GM20431 (cell line): ENCODE measurements at regions not wholly inside any gene's neighbourhood (a gene's known extent, or its start where the extent isn't known, plus 50 kb on each side); places are given as distances from the start of the nearest gene placed in this dataset.

ENCODE experiments used
- in situ Hi-C: fragments of 300-500 bp; cut with MseI, MboI; formaldehyde crosslinking; loops from one replicate; pipeline ENCODE4 v1.15.0; 2020; ENCODE audit warnings: low sequenced_read_pairs; ENCODE audit not compliant: unreplicated experiment

DNA sequence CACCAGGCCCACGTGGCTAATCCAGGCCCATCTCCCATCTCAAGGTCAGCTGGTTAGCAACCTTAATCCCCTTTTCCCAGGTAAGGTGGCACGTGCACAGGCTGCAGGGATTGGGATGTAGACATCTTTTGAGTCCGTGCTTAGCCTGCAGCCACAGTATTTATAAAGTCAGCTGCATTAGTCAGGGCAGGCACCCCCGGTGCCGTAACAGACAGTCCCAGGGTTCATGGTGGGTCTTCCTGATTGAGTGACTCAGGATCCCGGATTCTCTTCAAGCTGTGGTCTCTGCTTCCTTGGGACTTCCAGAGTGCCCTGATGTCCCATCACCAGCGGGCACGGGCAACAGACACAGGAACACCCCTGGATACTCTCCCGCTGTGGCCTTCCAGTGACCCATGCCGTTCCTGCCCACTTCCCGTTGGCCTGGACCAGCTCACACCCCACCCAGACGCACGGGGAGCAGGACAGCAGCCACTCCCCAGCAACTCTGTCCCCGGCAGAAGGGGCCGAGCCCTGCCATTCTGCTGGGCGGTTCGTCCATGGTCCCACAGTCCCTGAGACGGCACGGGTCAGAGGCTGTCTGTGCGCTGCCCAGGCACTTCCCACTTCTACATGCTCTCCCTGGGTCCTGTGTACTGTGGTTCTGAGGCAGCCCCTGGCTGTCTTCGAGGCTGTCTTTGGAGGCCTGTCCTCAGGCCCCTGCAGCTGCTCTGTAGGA is 248.6 kb upstream of the GSE1 start:
- in situ Hi-C loops = no loop called here

- in situ Hi-C loops = no loop called here
Observed at GRCh38 chr16:85365120-85365519, 248.0 kb upstream of the GSE1 start.

DNA sequence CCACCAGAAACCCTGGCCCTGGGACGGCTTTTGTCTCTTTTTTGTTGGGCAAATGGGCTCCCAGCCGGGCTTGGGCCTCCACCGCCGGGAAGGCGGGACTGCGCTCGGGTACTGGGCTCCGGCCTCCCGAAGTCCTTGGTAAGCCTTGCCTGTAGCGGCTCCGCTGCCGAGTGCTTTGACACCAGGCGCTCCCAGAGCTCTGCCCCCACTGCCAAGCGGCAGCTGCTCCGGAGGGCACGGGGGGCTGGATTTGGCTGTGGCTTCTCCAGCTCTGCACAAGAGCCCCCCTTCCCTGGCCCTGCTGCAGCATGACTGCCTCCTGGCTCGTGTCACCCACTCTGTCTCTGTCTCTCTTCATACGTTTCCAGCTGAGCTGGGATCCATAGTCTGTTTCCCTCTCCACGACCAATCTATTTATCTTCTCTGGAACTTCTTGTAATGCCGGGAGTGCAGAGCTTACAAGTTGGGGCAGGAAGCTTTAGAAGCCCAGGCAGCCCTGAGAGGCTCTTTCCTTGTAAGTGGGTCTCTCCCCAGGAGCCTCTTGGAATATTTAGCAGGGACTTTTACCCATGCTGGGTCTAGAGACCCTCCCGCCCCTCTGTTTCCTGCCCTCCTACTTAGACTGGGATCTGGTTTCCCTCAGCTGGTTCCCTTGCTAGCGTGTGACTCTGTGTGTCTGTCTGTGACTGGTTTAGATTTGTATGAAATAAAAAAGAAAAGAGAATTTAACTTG is 246.9 kb upstream of the GSE1 start:
- in situ Hi-C loops = no loop called here

- in situ Hi-C loops = no loop called here
Observed at GRCh38 chr16:85367485-85367884, 245.6 kb upstream of the GSE1 start.

GRCh38 chr16:85369060-85369459 is 244.1 kb upstream of the GSE1 start:
- in situ Hi-C loops = no loop called here

DNA sequence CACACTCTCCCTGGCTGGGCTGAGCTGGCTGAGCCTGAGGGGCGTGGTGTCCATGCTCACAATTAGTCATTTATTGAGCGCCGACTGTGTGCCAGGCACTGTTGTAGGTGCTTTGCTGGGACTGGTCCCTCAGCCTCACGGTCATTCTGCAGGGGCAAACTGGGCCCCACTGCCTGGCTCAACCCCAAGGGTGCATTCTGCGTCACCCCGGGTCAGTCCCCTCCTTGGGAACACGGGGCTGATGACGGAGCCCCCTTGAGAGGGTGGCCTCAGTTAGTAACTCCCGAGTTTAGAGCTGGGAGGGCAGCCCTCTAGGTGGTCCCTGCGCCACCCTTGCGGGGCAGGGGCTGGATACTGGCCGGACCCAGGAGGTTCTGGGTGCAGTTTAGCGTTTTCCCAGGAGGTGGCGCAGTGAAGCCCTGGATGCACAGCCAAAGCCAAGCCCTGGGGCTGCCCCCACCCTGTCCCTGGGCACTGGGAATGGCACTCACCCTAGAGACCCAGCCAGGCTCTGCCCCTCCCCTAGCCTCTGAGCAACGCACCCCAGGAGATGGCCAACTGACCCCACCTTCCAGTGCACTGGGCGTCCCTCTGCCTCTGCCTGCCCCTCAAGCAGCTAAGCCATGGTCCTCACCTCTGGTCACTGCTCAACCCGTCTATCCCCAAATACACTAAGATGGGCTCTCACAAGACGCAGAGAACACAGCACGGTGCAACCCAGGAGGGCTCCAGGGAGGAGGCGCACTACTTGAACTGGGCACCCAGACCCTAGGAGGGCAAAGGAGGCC is 243.2 kb upstream of the GSE1 start:
- in situ Hi-C loops = no loop called here

DNA sequence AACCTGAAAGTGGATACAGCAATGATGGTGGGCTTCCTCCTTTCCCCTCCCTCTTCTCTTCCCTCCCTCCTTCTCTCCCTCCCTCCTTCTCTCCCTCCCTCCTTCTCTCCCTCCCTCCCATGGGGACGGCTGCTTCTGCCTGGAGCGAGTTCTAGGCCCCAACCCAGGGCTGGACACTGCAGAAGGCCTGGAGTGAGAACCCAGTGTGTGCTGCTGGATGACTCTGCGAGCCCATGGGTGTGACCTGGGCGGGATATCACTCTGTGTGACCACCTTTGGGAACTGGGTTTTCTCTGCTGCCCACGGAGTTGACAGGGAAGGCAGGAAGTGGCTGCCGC is 242.6 kb upstream of the GSE1 start:
- in situ Hi-C loops = no loop called here

DNA sequence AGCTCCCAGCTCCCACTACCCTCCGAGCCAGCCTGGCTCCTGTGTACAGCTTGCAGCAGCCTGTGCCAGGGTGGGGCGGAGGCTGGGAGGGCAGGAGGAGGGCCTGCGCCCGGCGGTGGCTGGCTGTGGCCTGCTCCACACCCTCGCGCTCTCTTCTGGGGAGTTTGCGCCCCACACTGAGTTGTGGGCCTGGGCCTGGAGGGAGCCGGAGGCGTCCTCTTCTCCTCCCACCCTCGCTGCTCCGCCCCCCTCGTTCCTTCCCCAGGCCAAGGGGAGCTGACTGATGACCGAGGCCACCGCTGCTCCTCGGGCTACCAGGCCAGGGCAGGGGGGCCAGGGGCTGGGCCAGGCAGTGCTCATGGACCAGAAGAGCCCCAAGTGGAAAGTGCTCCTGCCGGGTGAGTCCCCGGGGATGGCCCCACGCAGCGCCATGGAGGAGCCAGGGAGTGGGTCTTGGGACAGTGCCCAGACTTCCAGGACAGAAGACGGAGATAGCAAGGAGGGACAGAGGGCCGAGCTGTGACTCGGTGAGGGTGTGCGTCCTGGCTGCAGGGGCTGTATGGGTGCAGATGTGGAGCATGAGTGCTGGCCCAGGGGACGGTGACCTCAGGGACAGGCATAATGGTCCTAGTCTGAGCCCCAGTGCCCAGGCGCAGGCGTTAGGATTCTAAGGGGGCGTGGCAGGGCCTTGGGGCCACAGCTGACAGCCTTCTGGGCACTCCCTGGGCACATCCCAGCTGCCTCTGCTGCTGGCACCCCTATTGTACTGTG is 242.1 kb upstream of the GSE1 start:
- in situ Hi-C loops = no loop called here

GRCh38 chr16:85371948-85372347 is 241.2 kb upstream of the GSE1 start:
- in situ Hi-C loops = no loop called here

DNA sequence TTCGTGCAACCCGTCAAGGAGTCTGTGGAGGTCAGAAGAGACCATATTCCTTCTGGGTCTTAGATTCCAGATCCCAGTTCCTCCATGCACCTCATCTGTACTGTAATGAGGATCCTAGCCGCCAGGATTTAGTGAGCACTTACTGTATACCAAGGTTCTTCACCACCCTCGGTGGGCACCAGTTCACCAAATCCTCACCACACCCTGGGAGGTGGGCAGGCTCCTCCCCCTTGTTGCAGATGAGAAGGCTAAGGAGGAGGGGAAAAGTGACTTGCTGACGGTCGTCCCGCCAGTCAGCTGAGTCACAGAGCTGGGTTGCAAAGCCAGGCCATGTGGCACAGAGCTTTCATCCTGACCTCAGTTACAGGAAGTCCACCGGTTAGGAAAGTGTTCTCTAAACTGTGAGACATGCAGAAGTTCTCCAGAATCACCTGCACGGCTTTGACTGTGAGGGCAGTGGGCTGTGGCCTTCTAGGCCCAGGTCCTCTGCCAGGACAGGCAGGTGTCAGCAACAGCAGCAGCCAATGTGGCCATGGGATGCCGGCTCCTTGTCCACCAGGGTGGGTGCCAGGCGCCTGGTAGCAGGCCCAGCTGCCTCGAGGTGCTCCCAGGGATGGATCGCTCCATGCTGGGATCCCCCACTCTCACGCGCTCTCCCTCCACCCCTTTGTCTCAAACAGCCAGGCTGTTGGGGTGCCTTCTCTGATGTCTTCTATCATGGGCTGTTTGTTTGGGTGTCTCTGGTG is 240.3 kb upstream of the GSE1 start:
- in situ Hi-C loops = no loop called here

- in situ Hi-C loops = no loop called here
Observed at GRCh38 chr16:85373741-85374570, 239.2 kb upstream of the GSE1 start.

GRCh38 chr16:85374571-85374872 is 238.6 kb upstream of the GSE1 start:
- in situ Hi-C loops = no loop called here

GRCh38 chr16:85375282-85375681 is 237.8 kb upstream of the GSE1 start:
- in situ Hi-C loops = no loop called here

DNA sequence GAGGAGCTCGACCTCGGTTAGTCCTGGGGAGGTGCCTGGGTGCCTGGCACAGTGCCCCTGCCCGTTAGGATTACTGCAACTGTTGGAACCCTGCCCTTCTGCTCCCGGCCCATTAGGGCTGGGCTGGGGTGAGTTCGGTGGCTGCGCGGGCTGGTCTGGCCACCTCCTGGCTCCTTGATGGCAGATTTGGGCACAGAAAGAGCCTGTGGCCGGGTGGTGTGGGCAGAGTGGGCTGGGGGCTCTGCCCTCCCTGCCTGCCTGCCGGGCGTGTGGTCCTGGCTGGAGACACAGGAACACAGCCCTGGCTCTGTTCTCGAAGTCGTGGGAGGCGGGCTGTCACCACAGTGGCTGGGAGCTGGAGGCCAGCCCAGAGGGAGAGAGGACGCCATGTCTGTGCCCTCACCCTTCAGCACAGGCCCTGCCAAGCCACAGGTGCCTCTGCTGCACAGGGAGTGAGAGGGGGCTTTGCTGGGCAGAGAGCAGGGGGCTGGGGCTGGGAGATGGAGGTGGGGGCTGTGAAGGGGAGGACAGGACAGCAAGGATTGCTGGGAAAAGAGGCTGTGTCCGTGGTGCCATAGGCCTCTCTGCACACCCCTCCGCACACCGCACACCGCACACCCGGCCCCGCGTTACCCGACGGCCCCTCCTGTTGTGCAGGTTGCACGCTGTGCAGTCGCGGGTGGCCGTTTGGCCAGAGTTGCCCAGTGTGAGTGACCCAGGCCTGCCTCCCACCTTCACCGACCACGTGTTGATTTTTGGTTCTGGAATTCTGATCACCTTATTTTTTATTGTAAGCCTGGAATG is 236.6 kb upstream of the GSE1 start:
- in situ Hi-C loops = no loop called here

- in situ Hi-C loops = no loop called here
Observed at GRCh38 chr16:85377388-85378144, 235.6 kb upstream of the GSE1 start.

DNA sequence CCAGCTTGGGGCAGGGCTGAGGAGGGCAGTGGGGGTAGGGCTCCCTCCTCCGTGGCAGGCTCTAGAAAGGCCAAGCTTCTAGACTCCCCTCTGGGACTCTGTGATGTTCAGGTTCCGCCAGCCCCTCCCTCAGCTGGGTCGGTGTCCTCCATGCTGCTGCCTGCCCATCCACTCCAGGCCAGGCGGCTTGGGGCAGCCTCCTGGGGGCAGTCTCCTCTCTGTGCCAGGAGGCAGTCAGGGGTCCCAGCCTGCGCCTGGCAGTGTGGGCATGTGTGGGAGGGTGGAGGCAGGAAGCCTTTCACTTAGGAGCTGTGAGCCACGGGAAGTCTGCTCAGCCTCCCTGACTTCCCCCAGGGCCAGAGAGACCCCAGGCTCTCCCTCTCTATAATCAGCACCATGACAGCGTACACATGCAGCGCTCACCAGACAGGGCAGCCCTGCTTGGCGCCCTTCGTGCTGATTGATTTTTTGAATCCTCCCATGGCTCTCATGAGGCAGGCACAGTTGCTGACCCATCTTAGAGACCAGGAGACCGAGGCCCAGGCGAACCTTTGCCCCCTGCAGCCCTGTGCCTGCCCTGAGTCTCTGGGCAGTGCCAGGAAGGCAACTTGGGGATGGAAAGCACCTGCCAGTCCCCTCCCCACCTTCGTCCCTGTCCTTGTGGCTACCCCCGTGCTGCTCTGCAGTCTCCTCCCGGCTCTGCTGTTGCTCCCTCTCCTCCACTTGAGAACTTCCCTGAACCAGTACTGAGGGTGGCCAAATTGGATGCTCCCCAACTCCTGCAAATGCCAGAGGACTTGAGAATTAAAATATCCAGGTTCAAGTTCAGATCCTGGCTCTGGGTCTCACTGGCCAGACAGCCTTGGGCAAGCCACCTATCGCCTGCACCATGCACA is 234.7 kb upstream of the GSE1 start:
- in situ Hi-C loops = no loop called here
